ENCODE measurements at regions not wholly inside any gene's neighbourhood (a gene's known extent, or its start where the extent isn't known, plus 50 kb on each side); places are given as distances from the start of the nearest gene placed in this dataset.
A peak's percentile ranks its signal among the peaks of the same experiment; 100 is the strongest.
"Not testable (repeated sequence)": the region's sequence is repeated elsewhere in the genome, so short reads cannot be mapped to it uniquely, and the experiment has no call there.

GRCh38 chr15:67928666-67929065 lies 88.8 kb upstream of the RNU6-1 start:
- DNase-seq = no peak
- H3K27me3 ChIP-seq = no peaks in the 10 kb centered on the region
- H3K9me3 ChIP-seq = no peaks in the 10 kb centered on the region
- intact Hi-C loops (cut with DNase I; ENCODE audit: low total_unique reads) = no loop called here
- peak overlapping the region; percentile 62 to 70 for H3K27ac ChIP-seq
- H3K36me3 ChIP-seq = no peaks in the 10 kb centered on the region
- peaks cover 0 to 73% (median 22%) of the 10 kb centered on the region in 4 donors for H3K4me1 ChIP-seq
- TF ChIP-seq CTCF (IDR thresholded peaks at IDR 0.05) = no peak
- H3K4me3 ChIP-seq = no peak overlapping the region

GRCh38 chr15:67930720-67931119 lies 90.9 kb upstream of the RNU6-1 start:
- intact Hi-C loops (cut with DNase I; ENCODE audit: low total_unique reads) = no loop called here
- DNase-seq = no peak
- TF ChIP-seq CTCF (IDR thresholded peaks at IDR 0.05) = no peak
- Histone ChIP-seq H3K27ac (peak overlapping the region in 1 of 2 donors; percentile 10), H3K4me3 (no peak overlapping the region), H3K27me3 (no peaks in the 10 kb centered on the region), H3K9me3 (no peaks in the 10 kb centered on the region), H3K36me3 (no peaks in the 10 kb centered on the region), H3K4me1 (peaks cover 0 to 55% (median 18%) of the 10 kb centered on the region in 4 donors)

DNA sequence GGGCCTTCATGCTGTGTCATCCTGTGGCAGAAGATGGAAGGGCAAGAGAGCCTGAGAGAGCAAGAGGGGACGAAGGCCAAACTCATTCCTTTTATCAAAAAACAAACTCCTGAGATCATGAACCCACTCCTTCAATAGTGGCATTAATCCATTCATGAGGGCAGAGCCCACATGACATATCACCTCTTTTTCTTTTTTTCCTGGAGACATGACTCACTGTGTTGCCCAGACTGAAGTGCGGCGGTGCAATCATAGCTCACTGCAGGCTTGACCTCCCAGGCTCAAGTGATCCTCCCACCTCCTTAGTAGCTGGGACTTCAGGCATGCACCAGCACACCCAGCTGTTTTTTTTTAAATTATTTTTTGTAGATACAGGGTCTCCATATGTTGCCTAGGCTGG lies 92.0 kb upstream of the RNU6-1 start:
- H3K27ac ChIP-seq = no peak overlapping the region
- no peak for TF ChIP-seq CTCF (IDR thresholded peaks at IDR 0.05)
- peaks cover 0 to 44% (median 18%) of the 10 kb centered on the region in 4 donors for H3K4me1 ChIP-seq
- no peak overlapping the region for H3K4me3 ChIP-seq
- intact Hi-C loops (cut with DNase I; ENCODE audit: low total_unique reads) = no loop called here
- H3K27me3 ChIP-seq = no peaks in the 10 kb centered on the region
- no peaks in the 10 kb centered on the region for H3K36me3 ChIP-seq
- no peaks in the 10 kb centered on the region for H3K9me3 ChIP-seq
- DNase-seq = no peak

GRCh38 chr15:67934126-67934525 lies 94.3 kb upstream of the RNU6-1 start:
- peaks cover 0 to 23% (median 3%) of the 10 kb centered on the region in 4 donors for H3K4me1 ChIP-seq
- H3K4me3 ChIP-seq; H3K36me3 ChIP-seq; DNase-seq; intact Hi-C loops (cut with DNase I; ENCODE audit: low total_unique reads); H3K27me3 ChIP-seq; H3K9me3 ChIP-seq; H3K27ac ChIP-seq: not testable (repeated sequence)

DNA sequence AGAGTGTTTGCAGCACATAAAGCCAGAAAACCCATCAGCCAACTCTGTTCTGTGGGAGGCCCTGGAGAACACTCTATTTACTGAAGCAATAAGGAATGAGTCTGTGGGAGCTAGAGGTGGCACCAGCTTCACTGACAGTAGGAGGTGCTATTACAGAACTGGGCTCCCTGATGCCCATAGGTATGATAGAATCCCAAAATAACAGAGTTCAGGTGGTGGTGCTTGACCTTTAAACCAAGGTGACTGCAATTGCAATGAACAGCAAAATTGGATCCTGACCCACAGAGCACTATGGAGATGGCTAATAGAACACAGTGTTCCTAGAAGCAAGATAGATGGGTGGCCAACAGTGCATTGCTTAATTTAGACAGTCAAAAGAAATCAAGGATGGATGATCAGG lies 95.4 kb upstream of the RNU6-1 start:
- TF ChIP-seq CTCF (IDR thresholded peaks at IDR 0.05) = no peak
- H3K36me3 ChIP-seq = no peaks in the 10 kb centered on the region
- H3K4me1 ChIP-seq = peaks cover 0 to 17% (median 3%) of the 10 kb centered on the region in 4 donors
- intact Hi-C loops (cut with DNase I; ENCODE audit: low total_unique reads) = no loop called here
- no peaks in the 10 kb centered on the region for H3K9me3 ChIP-seq
- no peaks in the 10 kb centered on the region for H3K27me3 ChIP-seq
- no peak overlapping the region for H3K4me3 ChIP-seq
- no peak overlapping the region for H3K27ac ChIP-seq
- no peak for DNase-seq

DNA sequence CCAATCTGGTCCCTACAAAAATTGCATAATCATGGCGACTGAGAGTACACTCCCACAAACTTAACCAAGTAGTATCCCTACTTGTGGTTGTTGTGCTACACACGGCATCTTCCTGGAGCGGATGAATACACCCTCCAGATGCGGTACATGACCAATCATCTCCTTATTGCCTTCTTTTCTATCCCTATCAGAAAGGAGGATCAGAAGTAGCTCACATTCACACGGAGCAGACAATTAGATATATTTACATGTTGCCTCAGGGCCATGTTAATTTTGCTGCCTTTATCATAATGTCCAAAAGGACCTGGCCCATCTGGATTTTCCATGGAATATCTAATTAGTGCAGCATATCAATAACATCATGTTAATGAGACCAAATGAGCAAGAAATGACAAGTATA lies 96.4 kb upstream of the RNU6-1 start:
- peaks cover 0 to 7% (median 0%) of the 10 kb centered on the region in 4 donors for H3K4me1 ChIP-seq
- H3K27ac ChIP-seq = no peak overlapping the region
- no peaks in the 10 kb centered on the region for H3K36me3 ChIP-seq
- H3K9me3 ChIP-seq = no peaks in the 10 kb centered on the region
- H3K4me3 ChIP-seq = no peak overlapping the region
- TF ChIP-seq CTCF (IDR thresholded peaks at IDR 0.05) = no peak
- DNase-seq = no peak
- H3K27me3 ChIP-seq = no peaks in the 10 kb centered on the region
- intact Hi-C loops (cut with DNase I; ENCODE audit: low total_unique reads) = no loop called here

Data from tibial artery (tissue), 4 donors.